Smooth muscle cell (in vitro differentiated cells): ENCODE measurements at regions not wholly inside any gene's neighbourhood (a gene's known extent, or its start where the extent isn't known, plus 50 kb on each side); places are given as distances from the start of the nearest gene placed in this dataset.

ENCODE experiments used
- DNase-seq: peaks from one replicate; lab custom pipeline; 2025; ENCODE audit not compliant: unreplicated experiment; lab: John Stamatoyannopoulos, UW
- H2AFZ ChIP-seq: fragments of 200-600 bp; sonication (generic); 2 replicates; pipeline ENCODE4 v1.6.0; 2016; ENCODE audit warnings: antibody characterized with exemption, low read depth, mild to moderate bottlenecking
- H3F3A ChIP-seq: fragments of 200-600 bp; sonication (generic); 2 replicates; pipeline ENCODE4 v1.6.0; 2017; ENCODE audit warnings: antibody characterized with exemption, low read depth
- H3K27ac ChIP-seq: fragments of 200-600 bp; sonication (generic); 2 replicates; pipeline ENCODE4 v1.5.1; 2016; ENCODE audit warnings: low read depth, mild to moderate bottlenecking
- H3K27me3 ChIP-seq: fragments of 200-600 bp; sonication (generic); 2 replicates; pipeline ENCODE4 v1.6.1; 2016; ENCODE audit warnings: low read depth, mild to moderate bottlenecking
- H3K36me3 ChIP-seq: fragments of 200-600 bp; sonication (generic); 2 replicates; pipeline ENCODE4 v1.5.1; 2016; ENCODE audit warnings: low read depth
- H3K4me1 ChIP-seq: fragments of 200-600 bp; sonication (generic); 2 replicates; pipeline ENCODE4 v1.5.1; 2016; ENCODE audit warnings: low read depth
- H3K4me2 ChIP-seq: fragments of 200-600 bp; sonication (generic); 2 replicates; pipeline ENCODE4 v1.6.0; 2016; ENCODE audit warnings: mild to moderate bottlenecking
- H3K4me3 ChIP-seq: fragments of 200-600 bp; sonication (generic); 2 replicates; pipeline ENCODE4 v1.5.1; 2016; ENCODE audit warnings: mild to moderate bottlenecking
- H3K79me2 ChIP-seq: fragments of 200-600 bp; sonication (generic); 2 replicates; pipeline ENCODE4 v1.6.0; 2016; ENCODE audit warnings: low read depth, mild to moderate bottlenecking
- H3K9ac ChIP-seq: fragments of 200-600 bp; sonication (generic); 2 replicates; pipeline ENCODE4 v1.6.0; 2016; ENCODE audit warnings: low read depth
- H3K9me3 ChIP-seq: fragments of 200-600 bp; sonication (generic); replicated peaks from 2 replicates; pipeline ENCODE4 v1.5.1; 2016; ENCODE audit warnings: low read depth
- H4K20me1 ChIP-seq: fragments of 200-600 bp; sonication (generic); 2 replicates; pipeline ENCODE4 v1.6.0; 2016; ENCODE audit warnings: low read depth
- WGBS: methylation state at CpG from one replicate; pipeline ENCODE4 v1.1.7; 2016; ENCODE audit warnings: low lambda C conversion rate; 5-methylcytosine and 5-hydroxymethylcytosine counted together
- TF ChIP-seq, protein P1 (sequence below): fragments of 200-600 bp; sonication (generic); IDR thresholded peaks from 2 replicates; pipeline ENCODE4 v1.5.1; 2017; ENCODE audit warnings: borderline replicate concordance, mild to moderate bottlenecking, antibody characterized with exemption; ENCODE audit not compliant: insufficient read depth, poor library complexity, severe bottlenecking

DNA sequence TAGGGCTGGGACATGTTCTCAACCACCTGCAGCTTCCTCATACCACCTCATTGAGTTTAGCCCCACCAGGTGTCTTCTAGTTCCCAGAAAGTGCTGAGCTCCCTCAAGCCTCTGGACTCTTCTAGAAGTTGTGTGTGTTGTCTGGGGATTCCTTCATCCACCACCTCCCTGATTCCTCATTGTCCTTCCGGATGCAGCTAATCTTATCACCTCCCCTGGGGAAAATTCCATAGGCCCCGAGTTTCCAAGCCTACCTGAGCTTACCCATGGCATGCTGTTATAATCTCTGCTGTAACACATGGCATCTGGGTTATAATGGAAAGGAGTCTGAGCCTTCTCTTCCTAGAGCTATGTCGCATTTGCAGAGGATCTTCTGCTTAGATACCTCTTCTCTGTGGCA is 243.5 kb upstream of the SDK2 start:
- Histone ChIP-seq H3K4me1 (no peaks in the 10 kb centered on the region), H3K4me2 (no peak overlapping the region), H3K27ac (no peak overlapping the region), H3K79me2 (no peaks in the 10 kb centered on the region), H4K20me1 (no peaks in the 10 kb centered on the region), H3K4me3 (no peak overlapping the region), H3K9ac (no peak overlapping the region), H3F3A (no peaks in the 10 kb centered on the region), H3K36me3 (no peaks in the 10 kb centered on the region), H3K27me3 (peaks cover 17% of the 10 kb centered on the region), H3K9me3 (no peaks in the 10 kb centered on the region), H2AFZ (no peak overlapping the region)
- DNase-seq: no peak
- 80% methylated on average over 3 of the region's 3 CpGs for WGBS
- TF ChIP-seq, protein P1, sequence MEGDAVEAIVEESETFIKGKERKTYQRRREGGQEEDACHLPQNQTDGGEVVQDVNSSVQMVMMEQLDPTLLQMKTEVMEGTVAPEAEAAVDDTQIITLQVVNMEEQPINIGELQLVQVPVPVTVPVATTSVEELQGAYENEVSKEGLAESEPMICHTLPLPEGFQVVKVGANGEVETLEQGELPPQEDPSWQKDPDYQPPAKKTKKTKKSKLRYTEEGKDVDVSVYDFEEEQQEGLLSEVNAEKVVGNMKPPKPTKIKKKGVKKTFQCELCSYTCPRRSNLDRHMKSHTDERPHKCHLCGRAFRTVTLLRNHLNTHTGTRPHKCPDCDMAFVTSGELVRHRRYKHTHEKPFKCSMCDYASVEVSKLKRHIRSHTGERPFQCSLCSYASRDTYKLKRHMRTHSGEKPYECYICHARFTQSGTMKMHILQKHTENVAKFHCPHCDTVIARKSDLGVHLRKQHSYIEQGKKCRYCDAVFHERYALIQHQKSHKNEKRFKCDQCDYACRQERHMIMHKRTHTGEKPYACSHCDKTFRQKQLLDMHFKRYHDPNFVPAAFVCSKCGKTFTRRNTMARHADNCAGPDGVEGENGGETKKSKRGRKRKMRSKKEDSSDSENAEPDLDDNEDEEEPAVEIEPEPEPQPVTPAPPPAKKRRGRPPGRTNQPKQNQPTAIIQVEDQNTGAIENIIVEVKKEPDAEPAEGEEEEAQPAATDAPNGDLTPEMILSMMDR: no peak

DNA sequence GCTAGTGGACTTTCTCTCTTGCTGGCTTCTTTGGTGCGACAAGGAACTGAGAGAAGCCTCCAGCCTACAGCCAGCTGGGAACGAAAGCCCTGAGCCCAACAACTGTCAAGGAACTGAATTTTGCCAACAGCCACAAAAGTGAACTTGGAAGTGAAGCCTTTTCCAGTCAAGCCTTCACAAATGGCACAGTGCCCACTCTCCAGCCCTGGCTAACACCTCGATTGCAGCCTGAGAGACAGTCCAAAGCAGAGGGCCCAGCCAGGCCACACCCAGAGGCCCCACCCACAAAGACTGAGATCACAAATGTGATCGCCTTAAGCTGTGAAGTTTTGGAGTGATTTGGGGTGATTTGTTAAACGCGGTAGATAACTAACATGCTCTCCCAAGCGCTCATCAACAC is 244.6 kb upstream of the SDK2 start:
- H3K27me3 ChIP-seq: peaks cover 9% of the 10 kb centered on the region
- 89% methylated on average over 7 of the region's 7 CpGs for WGBS
- no peak overlapping the region for H3K4me3 ChIP-seq
- DNase-seq: no peak
- TF ChIP-seq, protein P1: no peak
- H4K20me1 ChIP-seq: no peaks in the 10 kb centered on the region
- no peak overlapping the region for H3K4me2 ChIP-seq
- no peak overlapping the region for H3K27ac ChIP-seq
- no peaks in the 10 kb centered on the region for H3F3A ChIP-seq
- no peaks in the 10 kb centered on the region for H3K9me3 ChIP-seq
- no peaks in the 10 kb centered on the region for H3K4me1 ChIP-seq
- no peak overlapping the region for H2AFZ ChIP-seq
- H3K36me3 ChIP-seq: no peaks in the 10 kb centered on the region
- no peaks in the 10 kb centered on the region for H3K79me2 ChIP-seq
- no peak overlapping the region for H3K9ac ChIP-seq

DNA sequence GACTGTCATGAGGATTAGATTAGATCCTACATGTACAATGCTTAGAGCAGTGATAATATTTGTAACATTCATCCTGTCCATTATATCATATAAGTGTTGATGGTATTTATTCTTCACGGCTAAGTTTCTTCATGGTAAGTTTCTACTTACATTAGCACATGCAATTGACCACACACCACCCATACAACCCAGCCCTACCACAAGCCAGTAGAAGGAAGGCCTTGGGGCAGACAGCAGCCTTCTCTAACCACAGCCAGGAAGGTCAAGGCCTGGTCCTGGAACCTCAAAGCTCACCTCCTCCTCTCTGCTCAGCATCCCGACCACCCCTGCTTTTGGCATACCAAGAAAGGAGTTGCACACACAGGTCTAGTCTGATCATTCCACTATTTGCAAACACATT is 245.2 kb upstream of the SDK2 start:
- Histone ChIP-seq H3K9ac (no peak overlapping the region), H3K36me3 (no peaks in the 10 kb centered on the region), H3K27me3 (peaks cover 9% of the 10 kb centered on the region), H3F3A (no peaks in the 10 kb centered on the region), H3K4me2 (no peak overlapping the region), H3K9me3 (no peaks in the 10 kb centered on the region), H4K20me1 (no peaks in the 10 kb centered on the region), H3K79me2 (no peaks in the 10 kb centered on the region), H3K4me3 (no peak overlapping the region), H2AFZ (no peak overlapping the region), H3K27ac (no peak overlapping the region), H3K4me1 (no peaks in the 10 kb centered on the region)
- no peak for DNase-seq
- TF ChIP-seq, protein P1: no peak
- WGBS: 93% methylated on average over 2 of the region's 2 CpGs

DNA sequence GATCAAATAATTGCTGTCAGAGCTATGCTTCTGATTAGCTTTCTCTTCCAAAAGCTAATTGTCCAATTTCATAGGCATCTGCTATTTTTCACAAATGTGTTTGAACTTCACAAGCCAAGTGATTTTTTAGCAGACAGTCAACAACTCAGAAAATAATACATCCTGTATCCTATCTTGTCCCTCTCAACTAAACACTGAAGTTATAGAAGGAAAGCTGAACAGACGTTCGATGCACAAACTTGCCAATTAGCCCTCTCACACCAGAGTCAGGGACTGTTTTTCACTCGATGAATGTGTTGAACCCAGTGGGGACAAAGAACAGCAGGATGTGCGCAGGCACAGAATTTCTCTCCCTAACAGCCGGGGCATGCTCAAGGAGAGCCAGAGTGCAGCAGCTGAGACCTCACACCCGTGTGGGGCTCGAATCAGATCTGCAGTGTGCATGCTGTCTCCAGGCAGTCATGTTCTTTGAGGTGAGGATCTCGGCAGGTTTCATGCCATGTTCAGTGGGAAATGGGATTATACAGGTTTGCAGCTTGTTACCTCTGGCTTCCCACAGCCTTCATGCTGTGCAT is 246.7 kb upstream of the SDK2 start:
- Histone ChIP-seq H3K4me3 (no peak overlapping the region), H3K27ac (no peak overlapping the region), H3K79me2 (no peaks in the 10 kb centered on the region), H3K4me2 (no peak overlapping the region), H3K4me1 (no peaks in the 10 kb centered on the region), H3F3A (no peaks in the 10 kb centered on the region), H3K9ac (no peak overlapping the region), H2AFZ (no peak overlapping the region), H3K27me3 (peaks cover 21% of the 10 kb centered on the region), H3K9me3 (no peaks in the 10 kb centered on the region), H4K20me1 (no peaks in the 10 kb centered on the region), H3K36me3 (no peaks in the 10 kb centered on the region)
- WGBS: 87% methylated on average over 8 of the region's 8 CpGs
- TF ChIP-seq, protein P1: no peak
- no peak for DNase-seq
